HG02884 (cell line): ENCODE measurements at regions not wholly inside any gene's neighbourhood (a gene's known extent, or its start where the extent isn't known, plus 50 kb on each side); places are given as distances from the start of the nearest gene placed in this dataset.

Experiments
- ATAC-seq: cut with Tn5 transposase; IDR thresholded peaks from one replicate; pipeline ENCODE4 v1.9.1; 2021; ENCODE audit warnings: mild to moderate bottlenecking, moderate library complexity; ENCODE audit not compliant: unreplicated experiment

DNA sequence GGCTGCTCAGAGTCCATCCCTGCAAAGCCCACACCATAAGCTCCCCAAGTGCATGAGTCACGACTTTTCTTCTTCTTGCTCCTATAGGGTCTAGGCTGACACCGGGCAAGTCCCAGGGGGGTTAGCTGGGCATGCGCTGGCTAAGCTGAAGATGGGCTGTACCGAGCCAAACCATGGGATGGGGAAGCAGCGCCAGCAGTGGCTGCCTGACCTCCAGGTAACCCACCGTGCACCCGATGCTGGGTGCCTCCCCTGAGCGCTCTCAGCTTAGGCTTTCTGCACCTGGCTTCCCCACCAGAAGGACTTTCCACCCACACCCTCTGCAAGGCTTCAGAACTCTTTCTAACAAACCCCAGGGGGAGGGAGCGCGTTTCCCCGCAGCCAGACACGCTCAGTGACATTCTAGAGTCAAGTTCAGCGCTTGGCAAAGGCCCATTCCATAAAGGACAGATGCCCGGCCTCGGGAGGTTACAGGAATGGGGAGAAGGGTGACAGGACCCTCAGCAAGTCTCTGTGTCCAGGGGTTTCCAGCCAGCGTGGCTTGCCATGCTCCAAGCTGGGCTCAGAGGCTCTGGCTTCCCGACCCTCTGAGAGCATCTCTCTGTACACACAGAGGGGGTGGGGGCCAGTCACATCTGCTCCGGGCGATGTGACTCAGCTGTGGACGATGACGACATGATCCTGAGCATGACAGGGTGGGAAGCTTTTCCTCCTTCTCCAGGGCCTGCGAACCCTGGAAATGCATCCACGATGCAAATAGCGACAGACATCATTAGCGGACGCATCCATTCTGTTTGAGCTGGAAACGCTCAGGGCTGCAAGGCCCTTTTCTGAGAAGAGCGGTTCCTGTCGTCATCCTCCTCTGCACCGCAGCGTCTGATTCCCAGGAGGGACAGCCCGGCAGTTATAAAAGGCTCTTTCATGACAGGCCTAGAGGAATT lies 107.8 kb downstream of the SIK1 start:
- no peak for ATAC-seq

DNA sequence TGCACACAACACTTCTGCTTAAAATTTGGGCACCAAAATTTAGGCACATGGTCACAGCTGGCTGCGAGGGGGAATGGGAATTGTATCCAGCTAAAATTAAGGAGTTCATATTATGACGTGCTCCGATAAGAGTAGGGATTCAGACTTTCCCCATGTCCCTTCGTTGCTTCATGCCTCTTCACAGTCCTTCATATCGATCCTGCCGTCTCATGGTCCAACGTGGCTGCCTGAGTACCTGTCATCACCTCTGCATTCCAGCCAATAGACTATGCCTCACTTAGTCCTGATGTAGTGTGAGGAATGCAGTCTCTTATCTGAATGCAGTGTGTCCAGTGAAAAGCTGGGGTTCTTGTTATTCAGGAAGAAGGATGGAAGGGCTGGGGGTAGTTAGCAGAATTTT lies 108.6 kb downstream of the SIK1 start:
- no peak for ATAC-seq

DNA sequence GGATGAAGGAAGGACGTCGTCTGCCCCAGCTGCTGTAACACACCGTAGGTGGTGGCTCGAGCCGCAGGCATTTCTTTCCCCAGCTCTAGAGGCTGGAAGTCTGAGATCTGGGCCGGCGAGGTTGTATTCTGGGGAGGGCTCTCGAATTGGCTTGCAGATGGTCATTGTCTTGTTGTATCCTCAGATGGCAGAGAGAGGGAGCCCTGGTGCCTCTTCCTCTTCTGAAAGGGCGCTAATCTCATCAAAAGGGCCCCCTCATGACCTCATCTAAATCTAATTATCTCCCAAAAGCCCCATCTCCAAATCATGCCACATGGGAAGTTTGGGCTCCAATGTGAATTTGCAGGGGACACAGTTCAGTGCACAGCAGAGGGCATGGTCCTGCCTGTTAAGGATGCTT lies 109.0 kb downstream of the SIK1 start:
- no peak for ATAC-seq

DNA sequence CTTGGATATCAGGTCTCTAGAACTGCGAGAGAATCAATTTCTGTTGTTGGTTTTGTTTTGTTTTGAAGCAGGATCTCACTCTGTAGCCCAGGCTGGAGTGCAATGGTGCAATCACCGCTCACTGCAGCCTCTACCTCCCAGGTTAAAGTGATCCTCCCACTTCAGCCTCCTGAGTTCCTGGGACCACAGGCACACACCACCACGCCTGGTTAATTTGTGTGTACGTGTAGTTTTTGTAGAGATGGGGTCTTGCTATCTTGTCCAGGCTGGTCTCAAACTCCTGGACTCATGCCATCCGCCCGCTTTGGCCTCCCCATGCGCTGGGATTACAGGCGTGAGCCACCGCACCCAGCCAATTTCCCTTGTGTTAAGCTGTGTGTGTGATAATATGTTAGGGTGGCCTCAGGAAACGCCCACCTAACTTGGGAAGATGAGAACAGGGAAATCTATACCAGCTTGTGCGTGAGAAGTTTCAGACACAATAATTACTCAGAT lies 109.6 kb downstream of the SIK1 start:
- ATAC-seq = no peak

DNA sequence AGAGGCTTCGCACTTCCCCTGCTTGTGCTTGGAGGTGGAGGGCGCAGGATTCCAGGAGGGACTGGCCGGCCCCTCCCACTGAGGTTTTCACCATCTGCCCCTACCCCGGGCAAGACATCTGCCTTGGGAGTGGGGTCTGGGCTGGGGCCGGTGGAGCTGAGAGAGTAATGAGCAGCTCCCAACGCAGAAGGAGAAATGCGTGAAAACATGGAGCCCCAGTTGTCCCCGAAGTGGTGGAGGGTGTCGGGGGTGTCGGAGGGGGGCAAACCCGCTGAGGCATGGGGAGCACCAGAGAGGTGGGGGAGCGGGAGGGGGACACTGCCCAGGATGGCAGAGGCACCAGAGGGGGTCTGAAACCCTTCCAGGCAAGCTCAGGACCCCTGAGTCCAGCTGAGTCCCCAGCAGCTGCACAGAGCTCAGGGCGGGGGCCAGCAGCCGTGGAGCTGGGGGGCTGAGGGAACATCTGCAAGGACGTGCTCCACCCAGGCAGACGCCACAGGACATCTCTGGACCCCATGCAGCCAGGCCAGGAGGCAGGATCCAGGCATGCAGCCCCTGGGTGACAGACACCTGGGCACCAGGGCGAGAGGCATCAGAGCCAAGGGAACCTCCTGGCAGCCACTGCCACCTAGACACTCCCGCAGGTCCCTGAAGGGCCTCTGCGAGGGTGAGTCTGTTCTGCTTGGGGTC lies 110.6 kb downstream of the SIK1 start:
- no peak for ATAC-seq

DNA sequence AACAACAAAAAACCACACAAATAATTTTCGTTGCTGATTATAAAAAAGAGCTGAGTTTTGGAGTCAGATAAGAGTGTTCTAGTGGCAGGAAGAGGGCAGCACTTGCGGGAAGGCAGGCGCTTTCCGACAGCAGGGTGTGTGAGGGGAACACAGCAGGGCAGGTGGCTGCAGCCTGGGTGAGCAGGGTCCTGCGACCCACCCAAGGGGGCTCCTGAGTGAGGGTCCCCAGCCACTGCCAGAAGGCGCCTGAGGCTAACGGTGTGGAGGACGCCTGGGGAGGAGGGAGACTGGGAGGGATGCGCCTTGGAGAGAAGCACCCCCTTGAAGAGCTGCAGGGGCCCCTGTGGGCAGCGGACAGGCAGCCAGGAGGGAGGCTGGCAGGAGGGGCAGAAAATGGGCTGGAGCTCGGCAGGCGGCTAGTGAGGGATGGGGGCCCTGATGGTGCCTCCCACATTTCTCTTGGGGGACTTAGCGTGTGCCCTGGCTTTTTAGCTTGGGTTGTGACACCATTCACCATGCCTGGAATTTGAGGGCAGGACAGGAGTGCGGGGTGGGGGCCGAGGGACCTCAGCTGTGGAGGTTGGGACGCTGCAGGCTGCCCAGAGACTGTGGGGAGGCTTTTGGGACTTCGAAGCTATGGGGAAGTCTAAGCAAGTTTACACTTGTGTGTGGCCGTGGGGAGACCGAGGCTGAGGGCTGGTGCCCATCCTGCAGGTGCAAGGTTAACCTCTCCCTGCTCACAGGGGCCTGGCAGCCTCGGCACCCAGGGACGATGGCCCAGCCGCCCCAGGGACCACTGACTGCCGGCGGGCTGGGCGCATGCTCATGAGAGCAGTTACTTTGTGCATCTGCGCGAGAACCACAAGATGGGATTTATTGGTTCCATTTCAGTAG lies 111.4 kb downstream of the SIK1 start:
- no peak for ATAC-seq

DNA sequence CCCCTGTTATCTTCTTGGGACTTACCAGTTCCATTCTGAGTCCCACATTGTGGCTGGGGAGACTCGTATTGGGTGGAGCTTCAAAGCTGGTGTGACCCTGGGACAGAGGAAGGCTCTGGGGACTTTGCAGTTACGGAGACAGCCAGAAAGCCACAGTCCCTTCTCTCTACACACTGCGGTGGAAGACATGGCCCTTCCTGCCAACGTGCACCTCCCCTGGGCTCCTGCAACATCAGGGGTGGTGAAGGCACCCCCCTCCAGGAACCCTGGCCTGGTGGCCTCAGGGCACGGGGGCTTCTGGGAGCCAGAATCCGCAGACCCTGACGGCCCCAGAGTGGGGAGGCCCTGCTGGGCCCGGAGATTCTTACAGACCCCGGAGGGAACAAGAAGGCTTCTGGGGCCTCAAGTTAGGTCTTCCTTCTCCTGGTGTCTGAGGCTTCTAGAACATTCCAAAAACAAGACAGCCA lies 113.0 kb downstream of the SIK1 start:
- ATAC-seq = no peak

DNA sequence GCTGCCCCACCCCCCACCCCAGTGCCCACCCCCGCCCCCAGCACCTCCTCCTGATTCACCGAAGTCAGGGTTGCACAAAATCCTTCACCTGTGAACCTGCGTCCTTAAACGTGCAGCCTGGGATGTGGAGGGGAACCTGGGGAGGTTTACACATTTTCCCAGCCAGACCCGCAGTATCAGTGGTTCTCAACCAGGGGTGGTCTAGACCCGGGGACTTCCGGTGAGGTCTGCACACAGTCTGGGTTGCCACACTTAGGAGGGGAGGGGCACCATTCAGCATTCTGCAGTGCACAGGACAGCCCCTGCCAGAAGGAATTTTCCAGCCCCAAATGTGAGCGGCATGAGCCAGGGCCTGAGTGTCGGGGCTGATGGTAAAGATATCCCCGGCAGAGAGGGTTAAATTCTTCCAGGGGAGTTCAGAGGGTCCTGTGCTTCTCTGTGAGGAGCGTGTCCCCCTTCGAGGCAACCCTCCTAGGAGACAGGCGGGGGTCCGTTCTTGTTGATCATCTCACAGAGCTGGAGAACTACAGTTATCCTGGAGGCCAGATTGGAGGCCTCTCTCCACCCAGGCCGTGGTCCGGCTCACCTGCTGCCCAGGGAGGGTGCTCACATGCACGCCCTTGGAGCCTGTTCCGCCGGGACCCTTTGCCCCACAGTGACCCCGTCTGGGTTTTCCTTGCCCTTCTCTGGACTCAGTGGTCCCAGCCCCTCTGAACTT lies 113.6 kb downstream of the SIK1 start:
- ATAC-seq = no peak

DNA sequence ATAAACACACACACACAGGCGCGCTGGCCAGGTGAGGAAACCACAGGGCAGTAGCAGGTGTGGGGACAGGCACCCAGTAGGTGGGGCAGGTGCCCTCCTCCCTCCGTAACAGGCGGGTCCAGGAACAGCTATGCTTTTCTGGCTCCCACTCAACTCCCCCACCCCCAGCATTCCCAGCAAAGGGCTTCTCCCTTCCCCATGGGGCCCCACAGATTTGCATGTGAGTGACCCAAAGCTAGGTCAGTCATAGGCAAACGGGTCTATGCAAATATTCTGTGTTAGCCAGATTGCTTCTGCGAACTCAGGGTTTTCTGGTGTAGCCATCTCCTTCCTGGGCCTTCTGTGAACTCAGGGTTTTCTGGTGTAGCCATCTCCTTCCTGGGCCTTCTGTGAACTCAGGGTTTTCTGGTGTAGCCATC lies 114.2 kb downstream of the SIK1 start:
- ATAC-seq = no peak

DNA sequence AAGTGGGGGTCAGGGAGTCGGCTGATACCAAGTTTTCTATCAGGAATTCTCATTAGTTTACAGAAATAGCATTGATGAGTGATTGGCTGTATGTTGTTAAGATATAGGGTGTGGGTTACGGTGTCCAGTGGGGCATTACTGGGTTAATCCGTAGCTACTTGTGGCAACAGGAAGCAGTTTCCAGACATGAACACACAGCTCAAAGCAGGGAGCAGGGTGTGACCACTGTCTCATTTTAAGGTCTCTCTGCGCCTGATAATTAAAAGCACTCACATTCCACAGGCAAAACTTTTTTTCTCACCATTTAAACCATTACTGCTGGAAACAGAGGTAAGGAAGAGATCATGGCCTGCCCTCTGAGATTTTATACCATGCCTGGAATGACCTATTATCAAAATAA lies 114.9 kb downstream of the SIK1 start:
- ATAC-seq = no peak

DNA sequence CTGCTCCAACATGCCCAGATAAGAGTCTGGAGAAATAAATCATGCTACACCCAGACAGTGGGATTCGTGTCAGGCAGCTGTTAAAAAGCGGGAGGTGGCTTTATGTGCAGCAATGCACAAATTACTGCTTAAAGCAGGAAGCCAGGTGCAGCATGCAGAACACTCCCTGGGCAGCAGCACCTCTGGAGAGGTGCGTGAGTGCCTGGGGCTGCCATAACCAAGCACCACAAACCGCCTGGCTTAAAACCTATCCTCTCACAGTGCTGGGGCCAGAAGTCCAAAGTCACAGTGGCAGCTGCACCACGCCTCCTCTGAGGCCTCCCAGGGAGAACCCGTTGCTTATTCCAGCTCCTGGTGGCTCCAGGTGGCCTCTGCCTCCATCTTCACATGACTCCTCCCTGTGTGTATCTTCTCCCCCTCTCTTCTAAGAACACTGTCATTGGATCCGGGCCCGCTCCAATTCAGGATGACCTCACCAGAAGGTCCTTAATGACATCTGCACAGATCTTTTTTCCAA lies 115.6 kb downstream of the SIK1 start:
- no peak for ATAC-seq

DNA sequence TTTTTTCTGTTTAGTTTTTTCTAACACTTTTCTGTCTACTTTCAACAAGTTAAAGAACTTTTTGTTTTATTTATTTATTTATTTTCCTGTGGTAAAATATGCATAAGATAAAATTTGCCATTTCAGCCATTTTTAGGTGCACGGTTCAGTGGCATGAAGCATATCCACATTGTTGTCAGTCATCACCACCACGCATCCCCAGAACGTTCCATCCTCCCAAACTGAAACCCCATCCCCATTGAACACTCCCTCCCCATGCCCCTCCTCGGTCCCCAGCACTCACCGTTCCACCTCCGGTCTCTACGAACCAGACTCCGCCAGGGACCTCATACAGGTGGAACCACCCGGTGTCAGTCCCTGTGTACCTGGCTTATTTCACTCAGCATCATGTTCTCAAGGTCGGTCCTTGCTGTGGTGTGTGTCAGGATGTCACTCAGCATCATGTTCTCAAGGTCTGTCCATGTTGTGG lies 118.1 kb downstream of the SIK1 start:
- no peak for ATAC-seq

DNA sequence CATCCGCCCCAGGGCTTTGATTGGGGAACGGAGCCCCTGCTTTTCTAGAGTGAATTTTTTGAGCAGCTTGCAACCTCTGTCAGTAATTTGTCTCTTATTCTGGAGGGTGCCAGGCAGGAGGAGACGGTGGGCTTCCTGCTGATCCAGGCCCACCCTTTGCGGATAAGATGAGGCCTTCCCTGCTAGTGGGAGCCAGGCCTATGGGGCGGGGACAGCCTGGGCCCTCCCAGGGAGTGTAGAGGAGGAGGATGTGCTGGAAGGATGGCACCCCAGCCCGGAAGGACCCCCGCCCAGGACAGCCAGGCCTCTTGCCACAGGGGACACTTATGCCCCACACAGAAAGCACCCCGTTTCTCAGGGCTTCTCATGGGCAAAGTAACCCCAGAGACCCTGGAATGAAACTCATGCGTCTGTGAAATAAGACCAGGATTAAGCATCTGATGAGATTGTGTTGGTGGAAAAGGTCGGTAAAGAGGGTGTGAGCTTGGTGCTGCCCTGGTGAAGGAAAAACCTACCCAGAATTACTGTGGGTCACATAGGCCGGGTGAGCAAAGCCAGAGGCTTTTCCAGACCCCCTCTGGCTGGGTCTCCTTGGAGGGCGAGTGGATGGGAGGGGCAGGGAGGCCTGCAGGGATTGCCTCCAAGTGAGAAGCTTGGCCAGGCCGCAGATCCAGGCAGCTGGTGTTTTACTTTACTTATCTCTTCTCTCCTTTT lies 118.7 kb downstream of the SIK1 start:
- no peak for ATAC-seq

DNA sequence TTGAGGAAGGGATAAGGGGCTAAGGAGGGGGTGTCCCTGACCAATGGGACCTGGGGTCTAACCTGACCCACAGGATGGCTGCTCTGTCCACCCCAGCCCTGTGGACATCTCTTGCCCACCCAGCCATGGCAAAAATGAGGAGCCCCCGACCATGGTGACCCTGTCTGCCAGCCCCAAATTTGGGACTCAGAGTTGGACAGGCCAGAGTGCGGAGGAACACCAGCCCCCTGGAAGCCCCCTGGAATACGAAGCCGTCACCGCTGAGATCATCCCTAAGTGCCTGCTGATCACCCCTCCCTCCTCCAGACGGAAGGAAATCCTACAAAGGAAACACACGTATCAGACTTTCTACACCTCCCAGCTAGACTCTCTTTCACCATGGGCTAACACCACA lies 119.3 kb downstream of the SIK1 start:
- no peak for ATAC-seq

DNA sequence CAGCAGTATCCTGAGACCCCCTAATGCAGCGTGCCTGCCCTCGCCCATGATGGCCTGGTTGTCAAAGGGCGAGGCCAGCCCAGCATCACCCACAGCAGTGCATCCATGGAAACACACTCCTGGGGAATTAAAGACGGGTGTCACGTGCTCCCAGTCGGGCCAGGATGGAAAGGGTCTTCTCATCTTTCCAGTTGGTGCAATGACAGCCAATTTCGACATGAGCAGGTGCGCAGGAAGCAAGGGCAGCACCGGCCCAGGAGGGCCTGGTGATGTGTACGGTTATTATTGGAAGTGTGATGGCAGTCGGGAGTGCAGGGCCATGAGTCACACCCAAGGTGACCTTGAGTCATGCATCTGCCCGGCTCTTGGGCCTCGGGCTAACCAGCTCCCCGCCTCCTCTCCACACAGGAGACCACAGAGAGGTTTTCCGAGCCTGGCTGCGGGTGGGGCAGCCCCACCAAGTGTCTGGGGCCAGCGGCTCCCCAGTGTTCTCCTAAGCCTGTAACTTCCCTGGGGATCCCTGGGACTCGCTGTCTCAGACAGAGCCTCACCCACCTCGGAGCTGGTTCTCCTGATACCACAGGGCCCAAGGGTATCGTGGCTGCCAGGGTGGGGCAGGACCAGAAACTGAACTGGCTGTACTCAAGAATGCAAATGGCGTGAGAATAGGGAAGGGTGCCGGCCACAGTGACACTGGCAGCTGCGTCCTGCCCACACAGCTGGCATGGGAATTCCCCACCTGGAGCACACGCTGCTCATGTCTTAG lies 119.8 kb downstream of the SIK1 start:
- no peak for ATAC-seq

DNA sequence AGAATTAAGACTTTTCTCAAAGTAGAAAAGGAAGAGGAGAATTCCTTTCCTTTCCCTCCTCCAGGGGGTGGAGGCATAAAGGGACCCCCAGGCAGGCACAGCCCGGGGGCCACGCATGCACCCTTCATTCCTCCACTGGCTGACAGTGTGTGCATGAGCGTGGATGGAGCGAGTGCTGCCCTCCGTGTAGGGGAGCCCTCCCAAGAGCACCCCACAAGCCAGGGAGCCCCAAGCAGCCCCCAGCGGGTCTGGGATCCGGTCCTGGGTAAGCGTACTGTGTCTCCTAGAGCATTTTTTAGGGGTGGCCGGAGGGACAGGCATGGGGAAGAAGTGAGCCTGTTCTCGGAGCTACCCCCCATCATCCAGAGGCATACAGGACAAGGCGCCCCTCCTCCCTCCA lies 120.5 kb downstream of the SIK1 start:
- no peak for ATAC-seq

DNA sequence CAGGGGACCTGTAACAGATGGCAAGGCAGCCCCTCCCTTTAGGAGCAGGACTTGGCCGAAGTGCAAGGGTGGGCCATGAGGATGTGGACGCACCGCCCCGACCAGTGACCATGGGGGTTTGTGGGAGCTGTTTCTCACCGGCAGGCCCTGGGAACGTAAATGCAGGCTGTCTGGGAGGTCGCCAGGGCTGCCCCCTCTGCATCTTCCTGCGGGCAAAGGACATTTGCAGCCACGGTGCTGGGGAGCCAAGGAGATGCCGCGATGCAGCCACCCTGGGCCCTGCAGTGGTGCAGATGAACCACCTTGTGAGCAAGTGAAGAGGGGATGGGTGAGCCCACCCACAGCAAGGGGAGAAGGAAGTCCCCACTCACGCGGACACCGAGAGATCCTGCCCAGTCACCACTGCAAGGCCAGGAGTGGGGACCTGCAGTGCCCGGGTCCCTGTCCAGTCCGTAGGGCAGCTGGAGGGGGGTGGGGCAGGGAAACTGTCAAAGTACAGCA lies 121.1 kb downstream of the SIK1 start:
- no peak for ATAC-seq

DNA sequence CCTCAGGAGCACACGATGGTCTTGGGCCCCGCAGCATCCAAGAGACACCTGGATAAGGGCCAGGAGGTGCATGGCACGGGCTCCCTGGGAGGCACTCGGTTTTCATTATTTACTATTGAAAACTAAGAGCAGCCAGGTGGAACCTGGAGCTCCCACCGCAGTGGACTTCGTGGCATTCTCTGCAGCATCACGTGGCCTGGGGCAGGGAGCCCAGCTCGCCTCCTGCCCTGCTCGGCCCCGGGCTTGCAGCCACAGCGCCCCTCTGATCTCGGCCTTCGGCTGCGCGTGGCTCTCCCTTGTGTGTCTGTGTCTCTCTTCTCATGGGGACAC lies 121.6 kb downstream of the SIK1 start:
- no peak for ATAC-seq
